ENCODE measurements at regions not wholly inside any gene's neighbourhood (a gene's known extent, or its start where the extent isn't known, plus 50 kb on each side); places are given as distances from the start of the nearest gene placed in this dataset.

GRCh38 chr14:34187061-34187460 is 236.2 kb upstream of the EGLN3 start:
- intact Hi-C loops (cut with micrococcal nuclease) = no loop called here
- TF ChIP-seq SRF (IDR thresholded peaks at IDR 0.05; ENCODE audit: low read depth) (no peak), ELF1 (IDR thresholded peaks at IDR 0.05; ENCODE audit: borderline replicate concordance, low read depth) (no peak), POLR2A (IDR thresholded peaks at IDR 0.05; ENCODE audit: borderline replicate concordance, extremely low read depth, insufficient read depth, insufficient read length) (no peak), JUND (IDR thresholded peaks at IDR 0.05) (no peak), SP1 (IDR thresholded peaks at IDR 0.05; ENCODE audit: low read depth) (no peak), EGR1 (IDR thresholded peaks at IDR 0.05; ENCODE audit: low read depth) (no peak), MAX (IDR thresholded peaks at IDR 0.05) (no peak), SIN3A (IDR thresholded peaks at IDR 0.05; ENCODE audit: low read depth) (no peak), CTCF (IDR thresholded peaks at IDR 0.05 in 2 of 3, conservative IDR thresholded peaks at IDR 0.05 in 1 of 3; ENCODE audit: borderline replicate concordance in 1 of 3, insufficient read depth in 1 of 3, low read depth in 2 of 3, low read length in 2 of 3) (no peak), TCF7L2 (IDR thresholded peaks at IDR 0.05; ENCODE audit: borderline replicate concordance, extremely low read depth, insufficient read depth, insufficient read length) (no peak), CBX3 (IDR thresholded peaks at IDR 0.05; ENCODE audit: low read depth) (no peak), EZH2 (IDR thresholded peaks at IDR 0.05) (no peak), ATF3 (IDR thresholded peaks at IDR 0.05) (no peak), ZFX (IDR thresholded peaks at IDR 0.05) (no peak), ZBTB33 (IDR thresholded peaks at IDR 0.05; ENCODE audit: extremely low read depth, insufficient replicate concordance, low read length) (no peak), EZH2phosphoT487 (IDR thresholded peaks at IDR 0.05; ENCODE audit: borderline replicate concordance) (no peak), POLR2AphosphoS5 (IDR thresholded peaks at IDR 0.05; ENCODE audit: low read depth, low read length) (no peak), RAD21 (IDR thresholded peaks at IDR 0.05; ENCODE audit: low read depth) (no peak), ZNF274 (IDR thresholded peaks at IDR 0.05; ENCODE audit: low read depth, low read length) (no peak), REST (IDR thresholded peaks at IDR 0.05; ENCODE audit: low read depth) (no peak)
- Histone ChIP-seq H3K4me3 (replicated peaks in 1 of 2; ENCODE audit: low read depth in 1 of 2, low read length in 2 of 2) (no peak overlapping the region), H3K79me2 (ENCODE audit: insufficient read depth, low read length) (no peaks in the 10 kb centered on the region), H3K27ac (ENCODE audit: low read depth, low read length) (no peak overlapping the region), H3K9me2 (ENCODE audit: insufficient read depth) (no peaks in the 10 kb centered on the region), H3K27me3 (ENCODE audit: insufficient read depth, low read length) (no peaks in the 10 kb centered on the region), H3K4me2 (ENCODE audit: low read length) (no peak overlapping the region), H3K9ac (ENCODE audit: low read length) (no peak overlapping the region), H3K36me3 (ENCODE audit: control insufficient read depth in 1 of 2, insufficient read depth in 2 of 2, low read length in 2 of 2) (no peaks in the 10 kb centered on the region), H2AFZ (ENCODE audit: low read depth, low read length, poor library complexity, severe bottlenecking) (no peak overlapping the region), H3K9me3 (ENCODE audit: control insufficient read depth in 1 of 2, insufficient read depth in 1 of 2, low read depth in 1 of 2, low read length in 2 of 2) (no peaks in the 10 kb centered on the region), H4K20me1 (ENCODE audit: insufficient read depth) (no peaks in the 10 kb centered on the region), H3K4me1 (ENCODE audit: control insufficient read depth in 1 of 2, insufficient read depth in 2 of 2, low read length in 2 of 2) (no peaks in the 10 kb centered on the region)
- RAD21 ChIA-PET (ENCODE audit: low non-redundant PET in 1 of 2, low total read pairs in 2 of 2, uncharacterized antibody in 2 of 2, unreplicated experiment in 2 of 2) = no interaction called here
- CTCF ChIA-PET = no interaction called here
- DNase-seq (ENCODE audit: low read depth, low spot score) (no peak), ATAC-seq (no peak)
- POLR2A ChIA-PET = no interaction called here
- BruUV-seq (replicated peaks) = no TSS peak

All from HCT116 (cell line).